ENCODE measurements at regions not wholly inside any gene's neighbourhood (a gene's known extent, or its start where the extent isn't known, plus 50 kb on each side); places are given as distances from the start of the nearest gene placed in this dataset.

DNA sequence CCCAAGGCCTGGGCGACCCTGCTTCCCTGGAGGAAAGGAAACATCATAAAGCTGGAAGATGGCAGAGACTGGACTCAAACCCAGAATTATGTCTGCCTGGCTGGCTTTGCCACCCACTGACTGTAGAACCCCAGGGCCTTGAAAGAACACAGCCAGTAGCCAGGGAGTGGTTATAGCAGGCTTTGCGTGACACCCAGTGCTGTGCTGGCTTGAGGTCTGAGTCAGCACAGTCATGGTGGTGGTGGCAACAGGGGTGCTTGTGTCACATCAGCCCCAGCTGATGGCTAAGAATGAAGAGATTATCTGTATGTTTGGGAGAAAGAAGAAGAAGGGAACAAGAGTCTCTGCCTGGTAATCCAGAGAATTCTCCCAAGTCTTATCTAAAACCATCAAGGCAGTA, 178.8 kb upstream of the SPIN4 start:
- TF ChIP-seq, protein P1, sequence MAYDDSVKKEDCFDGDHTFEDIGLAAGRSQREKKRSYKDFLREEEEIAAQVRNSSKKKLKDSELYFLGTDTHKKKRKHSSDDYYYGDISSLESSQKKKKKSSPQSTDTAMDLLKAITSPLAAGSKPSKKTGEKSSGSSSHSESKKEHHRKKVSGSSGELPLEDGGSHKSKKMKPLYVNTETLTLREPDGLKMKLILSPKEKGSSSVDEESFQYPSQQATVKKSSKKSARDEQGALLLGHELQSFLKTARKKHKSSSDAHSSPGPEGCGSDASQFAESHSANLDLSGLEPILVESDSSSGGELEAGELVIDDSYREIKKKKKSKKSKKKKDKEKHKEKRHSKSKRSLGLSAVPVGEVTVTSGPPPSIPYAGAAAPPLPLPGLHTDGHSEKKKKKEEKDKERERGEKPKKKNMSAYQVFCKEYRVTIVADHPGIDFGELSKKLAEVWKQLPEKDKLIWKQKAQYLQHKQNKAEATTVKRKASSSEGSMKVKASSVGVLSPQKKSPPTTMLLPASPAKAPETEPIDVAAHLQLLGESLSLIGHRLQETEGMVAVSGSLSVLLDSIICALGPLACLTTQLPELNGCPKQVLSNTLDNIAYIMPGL (CRISPR knock-in tag; IDR thresholded peaks at IDR 0.05; ENCODE audit: borderline replicate concordance): no peak
- no peak for TF ChIP-seq FOSL2 (IDR thresholded peaks at IDR 0.05)
- TF ChIP-seq FOSL2 (CRISPR knock-in tag; IDR thresholded peaks at IDR 0.05): no peak
- no peak for TF ChIP-seq RFX5 (IDR thresholded peaks at IDR 0.05)
- TF ChIP-seq, protein P2, sequence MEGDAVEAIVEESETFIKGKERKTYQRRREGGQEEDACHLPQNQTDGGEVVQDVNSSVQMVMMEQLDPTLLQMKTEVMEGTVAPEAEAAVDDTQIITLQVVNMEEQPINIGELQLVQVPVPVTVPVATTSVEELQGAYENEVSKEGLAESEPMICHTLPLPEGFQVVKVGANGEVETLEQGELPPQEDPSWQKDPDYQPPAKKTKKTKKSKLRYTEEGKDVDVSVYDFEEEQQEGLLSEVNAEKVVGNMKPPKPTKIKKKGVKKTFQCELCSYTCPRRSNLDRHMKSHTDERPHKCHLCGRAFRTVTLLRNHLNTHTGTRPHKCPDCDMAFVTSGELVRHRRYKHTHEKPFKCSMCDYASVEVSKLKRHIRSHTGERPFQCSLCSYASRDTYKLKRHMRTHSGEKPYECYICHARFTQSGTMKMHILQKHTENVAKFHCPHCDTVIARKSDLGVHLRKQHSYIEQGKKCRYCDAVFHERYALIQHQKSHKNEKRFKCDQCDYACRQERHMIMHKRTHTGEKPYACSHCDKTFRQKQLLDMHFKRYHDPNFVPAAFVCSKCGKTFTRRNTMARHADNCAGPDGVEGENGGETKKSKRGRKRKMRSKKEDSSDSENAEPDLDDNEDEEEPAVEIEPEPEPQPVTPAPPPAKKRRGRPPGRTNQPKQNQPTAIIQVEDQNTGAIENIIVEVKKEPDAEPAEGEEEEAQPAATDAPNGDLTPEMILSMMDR (IDR thresholded peaks at IDR 0.05): no peak
- TF ChIP-seq SREBF2 (IDR thresholded peaks at IDR 0.05): no peak
- TF ChIP-seq MAFK (IDR thresholded peaks at IDR 0.05; ENCODE audit: partially characterized antibody): no peak
- TF ChIP-seq, protein P3, sequence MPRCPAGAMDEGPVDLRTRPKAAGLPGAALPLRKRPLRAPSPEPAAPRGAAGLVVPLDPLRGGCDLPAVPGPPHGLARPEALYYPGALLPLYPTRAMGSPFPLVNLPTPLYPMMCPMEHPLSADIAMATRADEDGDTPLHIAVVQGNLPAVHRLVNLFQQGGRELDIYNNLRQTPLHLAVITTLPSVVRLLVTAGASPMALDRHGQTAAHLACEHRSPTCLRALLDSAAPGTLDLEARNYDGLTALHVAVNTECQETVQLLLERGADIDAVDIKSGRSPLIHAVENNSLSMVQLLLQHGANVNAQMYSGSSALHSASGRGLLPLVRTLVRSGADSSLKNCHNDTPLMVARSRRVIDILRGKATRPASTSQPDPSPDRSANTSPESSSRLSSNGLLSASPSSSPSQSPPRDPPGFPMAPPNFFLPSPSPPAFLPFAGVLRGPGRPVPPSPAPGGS (IDR thresholded peaks at IDR 0.05): no peak
- no peak for TF ChIP-seq JUNB (IDR thresholded peaks at IDR 0.05)
